ENCODE measurements at regions not wholly inside any gene's neighbourhood (a gene's known extent, or its start where the extent isn't known, plus 50 kb on each side); places are given as distances from the start of the nearest gene placed in this dataset.

GRCh38 chr1:184215274-184215925, 163.9 kb downstream of the TSEN15 start:
- Histone ChIP-seq H3F3A (ENCODE audit: insufficient read depth, low read depth) (no peaks in the 10 kb centered on the region), H3K27ac (no peak overlapping the region), H3K9me3 (ENCODE audit: insufficient read depth, low read depth) (no peaks in the 10 kb centered on the region), H3K4me1 (replicated peaks; ENCODE audit: insufficient read depth) (peaks cover 7% of the 10 kb centered on the region), H3K4me2 (no peak overlapping the region), H2AFZ (no peak overlapping the region), H3K79me2 (ENCODE audit: low read depth) (no peaks in the 10 kb centered on the region), H3K27me3 (ENCODE audit: insufficient read depth, low read depth) (no peaks in the 10 kb centered on the region), H3K4me3 (no peak overlapping the region), H3K9me2 (ENCODE audit: insufficient read depth) (no peaks in the 10 kb centered on the region), H4K20me1 (ENCODE audit: insufficient read depth) (no peaks in the 10 kb centered on the region), H3K36me3 (ENCODE audit: low read depth) (no peaks in the 10 kb centered on the region)
- POLR2A ChIA-PET (ENCODE audit: unreplicated experiment) = no interaction called here
- intact Hi-C loops (cut with micrococcal nuclease; ENCODE audit: unreplicated experiment) = no loop called here
- CTCF ChIA-PET = no interaction called here
- DNase-seq = no peak
- no TSS peak for BruUV-seq (replicated peaks)
- TF ChIP-seq CTCF (conservative IDR thresholded peaks at IDR 0.05) (no peak), EZH2 (IDR thresholded peaks at IDR 0.05; ENCODE audit: low read depth) (no peak)

- no peak overlapping the region for H3K4me3 ChIP-seq
- CTCF ChIA-PET = no interaction called here
- POLR2A ChIA-PET (ENCODE audit: unreplicated experiment) = no interaction called here
- no peaks in the 10 kb centered on the region for H3K9me2 ChIP-seq (ENCODE audit: insufficient read depth)
- H2AFZ ChIP-seq = no peak overlapping the region
- no peak overlapping the region for H3K27ac ChIP-seq
- no TSS peak for BruUV-seq (replicated peaks)
- TF ChIP-seq CTCF (conservative IDR thresholded peaks at IDR 0.05) (no peak), EZH2 (IDR thresholded peaks at IDR 0.05; ENCODE audit: low read depth) (no peak)
- no peaks in the 10 kb centered on the region for H3K27me3 ChIP-seq (ENCODE audit: insufficient read depth, low read depth)
- DNase-seq = no peak
- intact Hi-C loops (cut with micrococcal nuclease; ENCODE audit: unreplicated experiment) = no loop called here
- H3K4me2 ChIP-seq = no peak overlapping the region
- no peaks in the 10 kb centered on the region for H3K9me3 ChIP-seq (ENCODE audit: insufficient read depth, low read depth)
- H4K20me1 ChIP-seq (ENCODE audit: insufficient read depth) = no peaks in the 10 kb centered on the region
- H3K36me3 ChIP-seq (ENCODE audit: low read depth) = no peaks in the 10 kb centered on the region
- no peaks in the 10 kb centered on the region for H3F3A ChIP-seq (ENCODE audit: insufficient read depth, low read depth)
- no peaks in the 10 kb centered on the region for H3K79me2 ChIP-seq (ENCODE audit: low read depth)
- no peaks in the 10 kb centered on the region for H3K4me1 ChIP-seq (replicated peaks; ENCODE audit: insufficient read depth)
These were observed 167.0 kb downstream of the TSEN15 start for GRCh38 chr1:184218458-184219075.

GRCh38 chr1:184219414-184219813, 167.4 kb upstream of the C1orf21 start:
- H3K79me2 ChIP-seq (ENCODE audit: low read depth) = no peaks in the 10 kb centered on the region
- TF ChIP-seq CTCF (conservative IDR thresholded peaks at IDR 0.05) (no peak), EZH2 (IDR thresholded peaks at IDR 0.05; ENCODE audit: low read depth) (no peak)
- H3K4me3 ChIP-seq = no peak overlapping the region
- no peak overlapping the region for H3K27ac ChIP-seq
- ChIA-PET POLR2A (ENCODE audit: unreplicated experiment) (no interaction called here), CTCF (no interaction called here)
- no peaks in the 10 kb centered on the region for H3K36me3 ChIP-seq (ENCODE audit: low read depth)
- no peak overlapping the region for H3K4me2 ChIP-seq
- no peak overlapping the region for H2AFZ ChIP-seq
- intact Hi-C loops (cut with micrococcal nuclease; ENCODE audit: unreplicated experiment) = no loop called here
- H3K4me1 ChIP-seq (replicated peaks; ENCODE audit: insufficient read depth) = no peaks in the 10 kb centered on the region
- BruUV-seq (replicated peaks) = no TSS peak
- no peaks in the 10 kb centered on the region for H3F3A ChIP-seq (ENCODE audit: insufficient read depth, low read depth)
- H4K20me1 ChIP-seq (ENCODE audit: insufficient read depth) = 0 out of 2 replicates have a peak, but pooled peaks cover under 1% of the 10 kb centered on the region
- H3K27me3 ChIP-seq (ENCODE audit: insufficient read depth, low read depth) = no peaks in the 10 kb centered on the region
- H3K9me2 ChIP-seq (ENCODE audit: insufficient read depth) = no peaks in the 10 kb centered on the region
- no peaks in the 10 kb centered on the region for H3K9me3 ChIP-seq (ENCODE audit: insufficient read depth, low read depth)
- DNase-seq = no peak
